ENCODE measurements at regions not wholly inside any gene's neighbourhood (a gene's known extent, or its start where the extent isn't known, plus 50 kb on each side); places are given as distances from the start of the nearest gene placed in this dataset.
"Not testable (repeated sequence)": the region's sequence is repeated elsewhere in the genome, so short reads cannot be mapped to it uniquely, and the experiment has no call there.

- not testable (repeated sequence) for DNase-seq
Measured at GRCh38 chr1:120277428-120278258, 101.3 kb upstream of the SEC22B start.

DNA sequence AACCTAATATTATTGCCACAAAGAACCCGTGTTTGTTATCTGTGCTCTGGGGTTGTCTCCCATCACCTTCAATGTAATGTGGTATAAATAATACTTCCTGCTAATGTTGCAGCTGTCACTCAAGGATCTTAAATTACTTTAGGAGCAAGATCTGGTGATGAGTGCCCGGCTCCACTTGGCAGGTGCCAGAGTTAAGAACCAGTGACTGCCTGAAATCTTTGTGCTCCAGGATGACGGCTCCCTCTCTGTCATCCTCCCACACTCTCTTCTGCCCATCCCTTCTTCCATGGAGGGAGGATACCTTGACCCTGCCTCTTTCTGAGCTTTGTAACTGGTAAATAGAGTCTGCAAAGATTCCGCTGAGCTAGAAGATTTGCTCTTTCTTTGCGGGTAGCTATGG, 100.4 kb upstream of the SEC22B start:
- not testable (repeated sequence) for DNase-seq

- DNase-seq = not testable (repeated sequence)
Measured at GRCh38 chr1:120274438-120274837, 98.1 kb upstream of the SEC22B start.

DNA sequence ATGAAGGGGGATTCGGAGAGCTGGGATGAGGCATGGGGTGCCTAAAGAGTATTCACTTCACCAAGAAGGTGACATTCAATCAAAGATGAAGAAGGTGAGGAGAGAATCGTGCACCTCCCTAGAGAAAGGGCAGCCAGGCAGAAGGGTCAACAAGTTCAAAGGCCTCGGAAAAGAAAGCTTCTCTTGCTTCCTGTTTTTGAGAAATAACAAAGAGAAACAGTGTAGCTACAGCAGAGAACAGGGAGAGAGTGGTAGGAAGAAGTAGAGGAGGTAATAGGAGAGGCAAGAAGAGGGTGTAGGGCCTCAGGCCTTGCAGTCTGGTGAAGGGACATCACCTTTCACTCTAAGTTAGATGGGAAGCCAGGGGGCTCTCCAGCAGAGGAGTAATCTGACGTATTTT, 97.0 kb upstream of the SEC22B start:
- DNase-seq = not testable (repeated sequence)

- not testable (repeated sequence) for DNase-seq
Measured at GRCh38 chr1:120272242-120272641, 95.9 kb upstream of the SEC22B start.

DNA sequence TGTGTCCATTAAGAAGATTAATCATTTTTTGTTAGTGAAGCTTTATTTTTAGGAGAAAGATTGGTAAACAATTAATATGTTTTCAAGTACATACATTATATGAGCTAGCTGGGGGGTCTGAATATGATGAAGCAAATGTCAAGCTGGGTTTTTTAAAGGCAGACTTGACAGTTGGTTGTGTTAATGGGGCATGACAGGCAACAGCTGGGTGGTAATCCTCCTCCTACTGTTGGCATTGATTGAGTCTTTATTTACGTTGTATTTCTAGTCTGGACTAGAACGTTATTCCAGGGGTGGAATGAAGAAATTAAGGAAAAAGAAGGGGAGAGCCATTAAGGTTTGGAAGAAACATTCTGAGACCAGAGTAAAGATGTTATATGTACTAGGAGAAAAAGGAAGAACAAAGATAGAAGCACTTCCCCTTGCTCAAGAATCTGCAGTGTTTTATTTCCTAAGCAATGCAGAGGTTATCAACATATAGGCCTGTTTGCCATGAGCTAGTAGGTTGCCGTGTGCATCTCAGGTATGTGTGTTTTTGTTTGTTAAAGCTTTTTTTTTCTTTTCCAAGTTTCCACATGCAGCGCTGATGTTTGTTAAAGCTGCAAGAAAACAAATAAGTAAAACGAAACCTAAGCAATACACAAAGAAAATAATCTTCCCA, 95.4 kb upstream of the SEC22B start:
- DNase-seq = not testable (repeated sequence)

GRCh38 chr1:120267894-120268551, 91.7 kb upstream of the SEC22B start:
- not testable (repeated sequence) for DNase-seq

GRCh38 chr1:120264564-120264963, 88.2 kb upstream of the SEC22B start:
- not testable (repeated sequence) for DNase-seq

DNA sequence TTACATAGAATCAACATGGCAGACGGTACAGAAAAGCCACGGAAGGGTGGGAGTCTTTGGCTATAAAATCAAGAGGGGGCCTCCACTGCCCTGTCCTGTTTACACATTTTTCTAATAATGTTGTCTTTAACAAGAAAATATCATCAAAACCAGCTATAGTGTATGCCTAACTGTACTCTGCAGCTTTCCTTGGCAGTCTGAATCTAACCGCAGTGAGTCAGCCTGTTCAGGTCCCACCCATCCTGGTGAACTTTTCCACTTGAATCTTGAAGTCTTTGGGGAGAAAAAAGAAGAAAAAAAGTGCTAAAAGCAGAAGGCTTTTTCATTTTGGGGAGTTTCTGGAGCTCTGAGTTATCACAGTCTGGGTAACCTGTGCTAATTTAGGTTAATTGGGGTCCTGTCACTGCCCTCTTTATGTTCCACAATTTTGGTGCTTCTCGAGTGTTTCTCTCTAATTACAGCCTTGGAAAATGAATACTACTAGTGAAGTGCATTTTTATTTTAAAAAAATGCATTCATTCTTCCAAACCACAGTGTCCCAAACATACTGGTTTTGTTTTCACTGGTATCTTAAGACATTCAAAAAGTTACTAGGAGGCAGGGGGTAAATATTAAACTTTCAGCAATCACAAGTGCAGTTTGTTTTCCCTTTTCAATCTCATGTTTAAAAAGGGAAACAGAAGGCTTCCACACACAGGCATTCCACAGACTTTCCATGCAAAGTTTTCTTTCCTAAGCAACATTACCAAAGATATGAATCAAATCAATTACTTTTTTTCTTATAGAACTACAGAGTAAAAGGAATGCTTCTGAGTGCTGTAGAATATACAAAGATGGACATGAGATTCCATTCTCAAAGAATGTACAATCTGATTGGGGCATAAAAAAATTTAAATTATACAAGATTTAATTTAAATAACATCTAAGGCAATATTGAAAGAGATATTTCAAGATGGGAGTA, 86.8 kb upstream of the SEC22B start:
- not testable (repeated sequence) for DNase-seq

DNA sequence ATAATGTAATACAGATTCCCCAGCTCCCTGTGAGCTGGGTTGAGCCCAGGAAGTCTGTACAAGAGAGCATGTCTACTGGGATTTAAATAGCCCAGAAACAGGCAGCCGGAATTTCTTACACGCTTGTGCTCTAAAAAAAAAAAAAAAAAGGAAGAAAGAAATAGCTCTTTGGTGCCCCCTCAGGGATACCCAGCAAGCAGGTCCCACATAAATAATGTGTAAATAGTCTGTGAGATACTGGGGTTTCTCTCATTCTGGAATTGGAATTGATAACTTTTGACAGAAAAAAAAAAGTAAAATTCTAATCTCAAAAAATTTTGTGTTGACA, 81.4 kb upstream of the SEC22B start:
- DNase-seq = not testable (repeated sequence)

DNA sequence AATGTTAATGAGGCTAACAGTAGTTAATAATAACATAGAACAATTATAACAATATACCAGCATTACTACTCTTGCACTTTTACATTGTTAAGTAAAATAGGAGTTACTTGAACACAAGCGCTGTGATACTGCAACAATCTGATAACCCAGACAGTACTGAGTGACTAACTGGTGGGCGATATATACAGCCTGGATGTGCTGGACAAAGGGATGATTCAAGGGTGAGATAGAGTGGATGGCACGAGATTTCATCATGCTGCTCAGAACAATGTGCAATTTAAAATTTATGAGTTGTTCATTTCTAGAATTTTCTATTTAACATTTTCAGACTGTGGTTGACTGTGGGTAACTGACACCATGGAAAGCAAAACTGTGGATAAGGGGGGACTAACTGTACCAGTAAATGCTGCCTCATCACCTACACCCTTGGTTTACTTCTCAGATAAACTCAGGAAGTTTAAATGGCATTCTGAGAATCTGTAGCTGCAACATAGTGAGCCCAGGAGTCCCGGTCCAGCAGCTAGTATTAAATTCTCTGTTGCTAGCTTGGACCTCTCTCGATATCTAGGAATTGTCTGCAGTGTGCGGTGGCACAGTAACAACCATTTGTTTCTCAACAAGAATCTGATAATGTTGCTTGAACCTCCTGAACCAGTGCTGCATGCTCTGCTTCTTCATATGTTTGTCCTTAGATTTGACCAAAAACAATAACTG, 80.9 kb upstream of the SEC22B start:
- DNase-seq = not testable (repeated sequence)

DNA sequence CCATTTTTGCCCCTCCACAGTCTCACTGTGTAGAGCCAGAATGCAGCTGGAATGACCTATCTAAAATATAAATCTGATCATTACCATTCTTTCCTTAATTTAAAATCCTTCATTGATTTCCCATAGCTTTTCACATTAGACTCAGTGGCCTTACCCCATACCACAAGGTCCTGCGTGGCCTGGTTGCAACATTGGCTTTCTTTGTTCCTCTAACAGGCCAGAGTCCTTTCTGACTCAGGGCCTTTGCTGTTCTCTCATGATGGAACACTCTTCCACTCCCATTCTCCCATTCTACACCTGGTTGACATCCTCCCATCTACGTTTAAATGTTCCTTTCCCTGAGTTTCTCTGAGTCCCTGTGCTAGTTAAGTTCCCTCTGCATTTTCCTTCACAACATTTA, 74.4 kb upstream of the SEC22B start:
- not testable (repeated sequence) for DNase-seq

DNA sequence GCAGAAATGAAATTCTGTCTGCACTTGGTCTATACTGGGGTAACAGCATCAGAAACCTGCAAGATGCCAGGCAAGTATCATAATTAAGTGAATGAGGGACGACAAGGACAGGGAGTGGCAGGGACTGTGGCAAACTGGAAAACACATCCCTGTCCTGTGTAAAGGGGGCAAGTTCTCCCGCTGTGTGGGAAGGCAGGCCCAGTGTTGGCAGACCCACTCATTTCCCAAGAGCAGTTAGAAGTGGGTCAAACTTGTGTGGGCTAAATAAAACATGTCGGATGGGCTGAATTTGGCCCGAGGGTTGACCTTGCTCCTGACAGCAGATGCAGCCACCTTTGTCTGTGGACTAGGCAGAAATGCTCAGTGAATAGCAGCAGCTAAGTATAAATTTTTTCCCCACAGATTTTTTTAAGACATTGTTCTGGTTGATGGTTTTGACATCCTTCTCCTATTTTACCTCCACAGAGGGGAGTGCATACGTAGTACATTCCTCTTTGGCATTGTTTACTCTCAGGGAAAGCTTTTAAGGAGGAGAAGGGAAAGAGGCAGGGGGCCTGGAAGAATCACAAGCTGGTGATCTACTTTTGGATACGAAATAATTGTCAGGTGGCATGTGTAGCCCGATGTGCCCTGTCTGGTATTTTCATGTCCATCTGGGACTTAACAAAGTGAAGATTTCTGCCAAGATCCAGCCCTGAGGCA, 72.6 kb upstream of the SEC22B start:
- DNase-seq = not testable (repeated sequence)

DNA sequence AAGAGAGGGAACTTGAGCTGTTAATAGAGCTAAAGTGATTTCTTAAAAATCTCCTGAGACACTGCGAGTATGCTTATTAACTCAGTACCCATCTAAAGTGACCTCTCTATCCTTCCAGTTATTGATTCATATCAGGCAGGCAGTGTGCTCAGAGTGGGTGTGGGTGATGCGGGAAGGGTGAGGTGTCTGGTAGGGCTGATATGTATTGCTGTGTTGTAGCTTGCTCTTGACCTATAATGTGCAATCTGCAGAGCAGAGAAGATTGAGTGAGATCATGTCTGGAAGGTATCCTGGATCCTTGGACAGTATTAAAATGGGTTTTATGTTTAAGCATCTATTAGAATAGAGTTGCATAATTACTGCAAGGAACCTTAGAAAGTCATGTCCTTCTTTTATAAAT, 71.9 kb upstream of the SEC22B start:
- not testable (repeated sequence) for DNase-seq

- not testable (repeated sequence) for DNase-seq
Measured at GRCh38 chr1:120243867-120244266, 67.5 kb upstream of the SEC22B start.

DNA sequence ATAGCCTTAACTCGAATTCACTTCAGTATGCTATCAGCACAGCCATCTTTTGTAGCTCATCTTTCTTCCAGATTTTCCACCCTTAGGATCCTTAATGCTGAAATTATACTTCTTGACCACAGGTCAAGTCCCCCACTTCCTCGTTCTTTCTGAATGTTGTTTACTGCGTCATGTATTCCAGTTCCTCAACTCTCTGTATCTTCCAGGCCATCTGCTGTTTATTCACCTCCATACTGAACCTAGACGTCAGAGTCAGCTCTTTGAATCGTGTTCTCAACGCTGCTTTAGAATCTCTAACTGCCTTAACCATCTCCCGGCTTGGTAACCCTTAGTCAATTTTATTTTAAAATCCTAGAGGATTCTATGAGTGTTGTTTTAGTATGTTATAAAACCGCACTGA, 66.3 kb upstream of the SEC22B start:
- DNase-seq = not testable (repeated sequence)

GRCh38 chr1:120241868-120242267, 65.5 kb upstream of the SEC22B start:
- DNase-seq = not testable (repeated sequence)

DNA sequence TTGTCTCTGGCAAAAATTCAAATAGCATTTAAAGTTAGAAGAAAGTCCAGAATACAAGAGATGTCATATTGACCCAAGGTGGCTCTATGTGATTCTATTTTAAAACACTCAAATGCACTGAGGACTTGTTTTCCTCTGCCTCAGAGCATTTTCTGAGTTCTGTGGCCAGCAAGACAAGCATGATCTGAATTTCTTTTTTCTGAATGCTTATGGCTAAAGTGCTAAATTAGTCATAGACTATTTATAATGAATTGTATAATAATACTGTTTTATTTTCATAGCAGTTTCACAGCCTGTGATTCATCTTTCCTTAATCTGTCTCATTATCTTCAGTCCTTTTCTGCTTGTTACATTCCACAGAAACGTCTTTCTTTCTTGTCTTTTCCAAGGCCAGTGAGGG, 63.9 kb upstream of the SEC22B start:
- DNase-seq = not testable (repeated sequence)

DNA sequence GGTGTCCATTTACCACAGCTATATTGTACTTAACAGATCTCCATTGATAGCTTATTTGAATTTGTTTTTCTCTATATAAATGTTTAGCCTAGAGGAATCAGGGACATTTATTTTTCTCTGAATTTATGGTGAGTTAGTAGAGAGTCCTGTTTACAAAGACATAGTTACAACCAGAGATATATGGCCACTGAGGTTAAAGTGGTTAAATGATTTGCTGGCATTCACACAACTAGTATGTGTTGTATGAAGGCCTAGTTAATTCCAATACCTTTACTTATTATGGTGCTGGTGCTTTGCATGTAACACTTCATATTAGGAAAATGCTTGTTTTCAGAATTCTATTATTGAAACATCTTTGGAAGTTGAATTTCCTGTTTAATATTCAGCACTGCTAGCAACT, 63.0 kb upstream of the SEC22B start:
- DNase-seq = not testable (repeated sequence)

DNA sequence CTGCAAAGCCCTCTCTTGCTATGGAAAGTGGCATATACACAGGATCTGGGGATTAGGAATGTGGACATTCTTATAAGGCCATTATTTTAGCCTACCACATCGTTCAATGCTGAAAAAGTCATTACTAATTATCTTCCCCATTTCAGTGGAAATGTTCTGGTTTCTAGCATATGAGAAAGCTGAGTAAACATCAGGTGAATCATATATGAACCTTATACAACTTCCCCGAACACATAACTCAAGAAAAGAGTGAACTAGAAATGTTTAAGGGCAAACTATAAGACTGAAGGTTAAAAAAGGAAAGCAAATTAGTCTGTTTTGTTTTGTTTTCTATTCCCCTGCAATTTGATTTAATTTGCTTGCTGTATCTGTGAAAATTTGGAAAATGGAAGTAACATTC, 62.5 kb upstream of the SEC22B start:
- not testable (repeated sequence) for DNase-seq

DNA sequence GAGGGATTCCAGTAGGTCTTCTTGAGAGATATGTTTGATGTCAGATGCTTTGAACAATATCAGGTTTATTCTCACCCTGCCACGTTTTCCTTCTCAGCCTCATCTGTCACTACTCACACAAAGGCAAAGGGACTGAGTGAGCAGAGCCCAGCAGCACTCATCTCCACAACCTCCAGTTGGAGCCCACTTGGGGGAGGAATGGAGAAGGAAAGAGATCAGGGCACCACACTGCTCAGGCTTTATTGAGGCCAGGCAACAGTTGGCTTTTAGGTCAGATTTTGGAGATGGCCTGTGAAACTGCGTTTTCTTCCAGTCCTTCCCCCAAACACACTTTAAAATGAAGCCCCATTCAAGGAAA, 57.3 kb upstream of the SEC22B start:
- not testable (repeated sequence) for DNase-seq

Measured in activated effector memory CD4-positive, alpha-beta T cell treated with Interleukin-2 at 50 U/mL for 16 hours (primary cell).